HUES48 (cell line): ENCODE measurements at regions not wholly inside any gene's neighbourhood (a gene's known extent, or its start where the extent isn't known, plus 50 kb on each side); places are given as distances from the start of the nearest gene placed in this dataset.

Source experiments
- H3K27ac ChIP-seq: one replicate; pipeline ENCODE4 v1.7.0; 2013; ENCODE audit warnings: low read depth, low read length, inconsistent platforms
- H3K27me3 ChIP-seq: 2 replicates; pipeline ENCODE4 v1.6.1; 2013; ENCODE audit warnings: mild to moderate bottlenecking, low read length; ENCODE audit not compliant: control insufficient read depth, insufficient read depth
- H3K36me3 ChIP-seq: 2 replicates; pipeline ENCODE4 v1.6.1; 2013; ENCODE audit warnings: low read length; ENCODE audit not compliant: control insufficient read depth, insufficient read depth
- H3K4me1 ChIP-seq: 2 replicates; pipeline ENCODE4 v1.6.1; 2013; ENCODE audit warnings: mild to moderate bottlenecking, low read length; ENCODE audit not compliant: control insufficient read depth, insufficient read depth
- H3K4me3 ChIP-seq: 2 replicates; pipeline ENCODE4 v1.5.1; 2013; ENCODE audit warnings: mild to moderate bottlenecking, low read depth, low read length
- H3K9ac ChIP-seq: 2 replicates; pipeline ENCODE4 v1.6.1; 2013; ENCODE audit warnings: mild to moderate bottlenecking, low read depth, low read length, moderate library complexity
- H3K9me3 ChIP-seq: 2 replicates; pipeline ENCODE4 v1.6.1; 2013; ENCODE audit warnings: low read length; ENCODE audit not compliant: control insufficient read depth, insufficient read depth

GRCh38 chr12:77540097-77540496 is 290.6 kb upstream of the NAV3 start:
- Histone ChIP-seq H3K27me3 (no peaks in the 10 kb centered on the region), H3K9me3 (no peaks in the 10 kb centered on the region), H3K9ac (no peak overlapping the region), H3K4me3 (no peak overlapping the region), H3K27ac (no peak overlapping the region), H3K4me1 (no peaks in the 10 kb centered on the region), H3K36me3 (no peaks in the 10 kb centered on the region)

DNA sequence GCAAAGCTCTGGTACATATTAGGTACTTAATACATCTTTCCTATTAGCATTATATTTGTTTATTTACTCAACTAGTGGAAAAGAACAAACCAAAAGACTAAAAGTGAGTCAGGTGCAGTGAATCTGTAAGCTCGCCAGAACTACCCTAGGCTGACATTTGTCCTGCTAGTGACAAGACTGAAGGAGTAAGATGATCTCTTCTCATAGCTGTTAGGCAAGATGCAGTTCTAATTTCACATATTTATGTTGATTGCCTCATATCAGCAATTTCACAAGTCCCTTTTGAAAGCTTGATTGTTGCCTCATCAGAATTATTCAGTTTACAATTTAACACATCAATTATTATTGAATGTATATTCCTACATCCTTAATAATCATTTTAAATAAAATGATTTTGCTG is 293.0 kb upstream of the NAV3 start:
- H3K27ac ChIP-seq = no peak overlapping the region
- no peaks in the 10 kb centered on the region for H3K4me1 ChIP-seq

DNA sequence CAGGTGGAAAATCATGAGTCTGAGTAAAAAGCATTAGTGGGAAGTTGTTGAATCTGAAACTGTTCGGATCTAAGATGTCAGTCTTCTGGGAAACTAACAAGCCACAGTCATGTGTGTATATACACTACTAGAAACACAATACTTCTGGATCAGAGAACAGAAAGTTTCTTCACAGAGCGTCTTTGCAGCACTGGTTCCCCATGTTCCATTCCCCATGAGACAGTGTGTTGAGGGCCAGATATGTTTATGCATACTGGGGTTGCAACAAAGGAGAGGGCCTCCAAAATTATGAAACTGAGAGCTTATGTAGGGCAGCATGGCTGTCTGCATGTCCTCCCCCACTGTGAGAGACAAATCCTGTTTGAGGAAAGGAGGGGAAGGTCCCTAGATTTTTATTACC is 295.0 kb upstream of the NAV3 start:
- Histone ChIP-seq H3K4me1 (no peaks in the 10 kb centered on the region), H3K36me3 (no peaks in the 10 kb centered on the region), H3K9me3 (no peaks in the 10 kb centered on the region), H3K27ac (no peak overlapping the region), H3K27me3 (no peaks in the 10 kb centered on the region), H3K4me3 (no peak overlapping the region), H3K9ac (no peak overlapping the region)

More for the DNA sequence above, 293.0 kb upstream of the NAV3 start:
- Histone ChIP-seq H3K36me3 (no peaks in the 10 kb centered on the region), H3K27me3 (no peaks in the 10 kb centered on the region), H3K9ac (no peak overlapping the region), H3K4me3 (no peak overlapping the region), H3K9me3 (no peaks in the 10 kb centered on the region)

- no peak overlapping the region for H3K9ac ChIP-seq
- H3K9me3 ChIP-seq = no peaks in the 10 kb centered on the region
- no peaks in the 10 kb centered on the region for H3K36me3 ChIP-seq
- no peaks in the 10 kb centered on the region for H3K27me3 ChIP-seq
- H3K27ac ChIP-seq = no peak overlapping the region
- no peak overlapping the region for H3K4me3 ChIP-seq
- no peaks in the 10 kb centered on the region for H3K4me1 ChIP-seq
Measured at GRCh38 chr12:77531912-77532311, 298.8 kb upstream of the NAV3 start.

GRCh38 chr12:77522247-77522646 is 308.4 kb upstream of the NAV3 start:
- Histone ChIP-seq H3K9me3 (no peaks in the 10 kb centered on the region), H3K27me3 (no peaks in the 10 kb centered on the region), H3K4me1 (no peaks in the 10 kb centered on the region), H3K36me3 (no peaks in the 10 kb centered on the region), H3K9ac (no peak overlapping the region), H3K27ac (no peak overlapping the region), H3K4me3 (no peak overlapping the region)

GRCh38 chr12:77521508-77522115 is 309.1 kb upstream of the NAV3 start:
- no peak overlapping the region for H3K4me3 ChIP-seq
- no peak overlapping the region for H3K9ac ChIP-seq
- H3K36me3 ChIP-seq = no peaks in the 10 kb centered on the region
- H3K4me1 ChIP-seq = no peaks in the 10 kb centered on the region
- H3K9me3 ChIP-seq = no peaks in the 10 kb centered on the region
- H3K27me3 ChIP-seq = no peaks in the 10 kb centered on the region
- H3K27ac ChIP-seq = no peak overlapping the region

- H3K27me3 ChIP-seq = no peaks in the 10 kb centered on the region
- H3K4me3 ChIP-seq = no peak overlapping the region
- peaks cover 8% of the 10 kb centered on the region; the same call in 1 of the 2 replicates for H3K4me1 ChIP-seq
- H3K27ac ChIP-seq = no peak overlapping the region
- no peaks in the 10 kb centered on the region for H3K36me3 ChIP-seq
- H3K9me3 ChIP-seq = no peaks in the 10 kb centered on the region
- no peak overlapping the region for H3K9ac ChIP-seq
Measured at GRCh38 chr12:77514511-77514910, 316.2 kb upstream of the NAV3 start.

DNA sequence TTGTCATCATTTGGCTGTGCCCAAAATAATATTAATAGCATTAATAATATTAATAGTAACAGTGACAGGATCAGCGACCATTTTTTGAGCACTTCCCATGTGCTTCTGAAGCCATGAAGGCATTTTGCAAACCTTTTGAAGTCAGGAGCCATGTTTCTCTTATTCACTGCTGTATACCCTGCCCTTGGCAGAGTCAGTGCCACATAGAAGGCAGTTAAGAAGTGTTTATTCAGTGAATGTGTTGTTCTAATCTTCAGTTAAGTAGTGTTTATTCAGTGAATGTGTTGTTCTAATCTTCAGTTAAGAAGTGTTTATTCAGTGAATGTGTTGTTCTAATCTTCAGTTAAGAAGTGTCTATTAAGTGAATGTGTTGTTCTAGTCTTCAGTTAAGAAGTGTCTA is 319.7 kb upstream of the NAV3 start:
- Histone ChIP-seq H3K36me3 (no peaks in the 10 kb centered on the region), H3K9me3 (no peaks in the 10 kb centered on the region), H3K27me3 (no peaks in the 10 kb centered on the region), H3K9ac (no peak overlapping the region), H3K27ac (no peak overlapping the region), H3K4me3 (no peak overlapping the region), H3K4me1 (peaks cover 8% of the 10 kb centered on the region; the same call in 1 of the 2 replicates)

- H3K27ac ChIP-seq = no peak overlapping the region
- no peak overlapping the region for H3K9ac ChIP-seq
- H3K27me3 ChIP-seq = no peaks in the 10 kb centered on the region
- H3K9me3 ChIP-seq = no peaks in the 10 kb centered on the region
- no peaks in the 10 kb centered on the region for H3K4me1 ChIP-seq
- no peaks in the 10 kb centered on the region for H3K36me3 ChIP-seq
- H3K4me3 ChIP-seq = no peak overlapping the region
Measured at GRCh38 chr12:77504466-77504865, 326.2 kb upstream of the NAV3 start.

- H3K27me3 ChIP-seq = no peaks in the 10 kb centered on the region
- no peak overlapping the region for H3K4me3 ChIP-seq
- H3K36me3 ChIP-seq = no peaks in the 10 kb centered on the region
- no peak overlapping the region for H3K9ac ChIP-seq
- peaks cover 8% of the 10 kb centered on the region; the same call in 1 of the 2 replicates for H3K4me1 ChIP-seq
- H3K9me3 ChIP-seq = no peaks in the 10 kb centered on the region
- H3K27ac ChIP-seq = no peak overlapping the region
Measured at GRCh38 chr12:77500089-77500488, 330.6 kb upstream of the NAV3 start.

GRCh38 chr12:77497647-77498046 is 333.0 kb upstream of the NAV3 start:
- no peaks in the 10 kb centered on the region for H3K36me3 ChIP-seq
- H3K4me1 ChIP-seq = peaks cover 19% of the 10 kb centered on the region; the same call in 1 of the 2 replicates
- no peaks in the 10 kb centered on the region for H3K9me3 ChIP-seq
- no peak overlapping the region for H3K27ac ChIP-seq
- H3K27me3 ChIP-seq = no peaks in the 10 kb centered on the region
- no peak overlapping the region for H3K9ac ChIP-seq
- H3K4me3 ChIP-seq = no peak overlapping the region
